Neural cell (in vitro differentiated cells): ENCODE measurements at regions not wholly inside any gene's neighbourhood (a gene's known extent, or its start where the extent isn't known, plus 50 kb on each side); places are given as distances from the start of the nearest gene placed in this dataset.

Experiments used
- H2AFZ ChIP-seq: fragments of 200-600, 300-800 bp; sonication (generic), shearing (Covaris generic); 2 replicates; pipeline ENCODE4 v1.6.0; 2014; ENCODE audit warnings: low read depth, mild to moderate bottlenecking, antibody characterized with exemption, low read length, moderate library complexity
- H3F3A ChIP-seq: fragments of 200-600 bp; shearing (Covaris generic); 2 replicates; pipeline ENCODE4 v1.6.1; 2016; ENCODE audit warnings: mild to moderate bottlenecking, moderate library complexity, mixed read lengths, antibody characterized with exemption, low read length; ENCODE audit not compliant: insufficient read depth, poor library complexity, severe bottlenecking
- H3K27ac ChIP-seq: fragments of 200-600, 300-800 bp; sonication (generic), shearing (Covaris generic); 2 replicates; pipeline ENCODE4 v1.5.1; 2014; ENCODE audit warnings: mild to moderate bottlenecking, low read length, moderate library complexity
- H3K27me3 ChIP-seq: fragments of 300-800, 200-600 bp; sonication (generic), shearing (Covaris generic); 2 replicates; pipeline ENCODE4 v1.6.0; 2014; ENCODE audit warnings: mild to moderate bottlenecking, low read depth, low read length, moderate library complexity; ENCODE audit not compliant: insufficient read depth
- H3K36me3 ChIP-seq: fragments of 300-800, 200-600 bp; sonication (generic), shearing (Covaris generic); 2 replicates; pipeline ENCODE4 v1.5.1; 2014; ENCODE audit warnings: mild to moderate bottlenecking, antibody characterized with exemption, low read length, moderate library complexity; ENCODE audit not compliant: insufficient read depth
- H3K4me2 ChIP-seq: fragments of 300-800, 200-600 bp; sonication (generic), shearing (Covaris generic); 2 replicates; pipeline ENCODE4 v1.6.0; 2014; ENCODE audit warnings: mild to moderate bottlenecking, low read length
- H3K4me3 ChIP-seq: fragments of 300-800, 200-600 bp; sonication (generic), shearing (Covaris generic); 2 replicates; pipeline ENCODE4 v1.5.1; 2014; ENCODE audit warnings: mild to moderate bottlenecking, low read length, moderate library complexity
- H3K79me2 ChIP-seq: fragments of 200-600 bp; shearing (Covaris generic); replicated peaks from 2 replicates; pipeline ENCODE4 v1.6.0; 2014; ENCODE audit warnings: mild to moderate bottlenecking, low read length, moderate library complexity; ENCODE audit not compliant: insufficient read depth
- H3K9ac ChIP-seq: fragments of 300-800, 200-600 bp; sonication (generic), shearing (Covaris generic); 2 replicates; pipeline ENCODE4 v1.6.1; 2016; ENCODE audit warnings: mild to moderate bottlenecking, low read length, mixed read lengths
- H3K9me2 ChIP-seq: fragments of 200-600 bp; shearing (Covaris generic); 2 replicates; pipeline ENCODE4 v1.6.1; 2016; ENCODE audit warnings: mild to moderate bottlenecking, low read length, mixed read lengths; ENCODE audit not compliant: insufficient read depth
- H3K9me3 ChIP-seq: fragments of 200-600, 300-800 bp; sonication (generic), shearing (Covaris generic); 2 replicates; pipeline ENCODE4 v1.6.1; 2016; ENCODE audit warnings: mild to moderate bottlenecking, mixed run types, low read length, moderate library complexity, mixed read lengths
- H4K20me1 ChIP-seq: fragments of 200-600 bp; shearing (Covaris generic); 2 replicates; pipeline ENCODE4 v1.6.1; 2016; ENCODE audit warnings: mild to moderate bottlenecking, mixed run types; ENCODE audit not compliant: insufficient read depth
- EP300 ChIP-seq: fragments of 450-650 bp; conservative IDR thresholded peaks from 2 replicates; pipeline ENCODE4 v1.6.1; 2014; ENCODE audit warnings: antibody characterized with exemption, mild to moderate bottlenecking, moderate library complexity; ENCODE audit not compliant: poor library complexity, severe bottlenecking
- EZH2 ChIP-seq: fragments of 200-600, 300-800 bp; shearing (Covaris generic), sonication (generic); IDR thresholded peaks from 2 replicates; pipeline ENCODE4 v1.6.1; 2014; ENCODE audit warnings: antibody characterized with exemption, low read length, borderline replicate concordance, mild to moderate bottlenecking; ENCODE audit not compliant: insufficient read depth, poor library complexity, severe bottlenecking
- MXI1 ChIP-seq: fragments of 450-650 bp; conservative IDR thresholded peaks from 2 replicates; pipeline ENCODE4 v1.6.1; 2014; ENCODE audit warnings: antibody characterized with exemption, mild to moderate bottlenecking; ENCODE audit not compliant: poor library complexity, severe bottlenecking
- POLR2AphosphoS5 ChIP-seq: IDR thresholded peaks from 2 replicates; pipeline ENCODE4 v1.6.1; 2012
- RAD21 ChIP-seq: fragments of 450-650 bp; conservative IDR thresholded peaks from 2 replicates; pipeline ENCODE4 v1.6.1; 2014; ENCODE audit warnings: antibody characterized with exemption, mild to moderate bottlenecking, moderate library complexity
- SMC3 ChIP-seq: fragments of 450-650 bp; conservative IDR thresholded peaks from 2 replicates; pipeline ENCODE4 v1.6.1; 2014; ENCODE audit warnings: antibody characterized with exemption, mild to moderate bottlenecking, moderate library complexity; ENCODE audit not compliant: poor library complexity
- TAF1 ChIP-seq: IDR thresholded peaks from 2 replicates; pipeline ENCODE4 v1.6.1; 2012; ENCODE audit warnings: low read depth
- TF ChIP-seq, protein P1 (sequence below): fragments of 450-650 bp; IDR thresholded peaks from 2 replicates; pipeline ENCODE4 v1.5.1; 2014; ENCODE audit warnings: antibody characterized with exemption, mild to moderate bottlenecking, moderate library complexity; ENCODE audit not compliant: poor library complexity, severe bottlenecking
- TF ChIP-seq, protein P2 (sequence below): IDR thresholded peaks from 2 replicates; pipeline ENCODE4 v1.6.1; 2012; ENCODE audit warnings: borderline replicate concordance

DNA sequence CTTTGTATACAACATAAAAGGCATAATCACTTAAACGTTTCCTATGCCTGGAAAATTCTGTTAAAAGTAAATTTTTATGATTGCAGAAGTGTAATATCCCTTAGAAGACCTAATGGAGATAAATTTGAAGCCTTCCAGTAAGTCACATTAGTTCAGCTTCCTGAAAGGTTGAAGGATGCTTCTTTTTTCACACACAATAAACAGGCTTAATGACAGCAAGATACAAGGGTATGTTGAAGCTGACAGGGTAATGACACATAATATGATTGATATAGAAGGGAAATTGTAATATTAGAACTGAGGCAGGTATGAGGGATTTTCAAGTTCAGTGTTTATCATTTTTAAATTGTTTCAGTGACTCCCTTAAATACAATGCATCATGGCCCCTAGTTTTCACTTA lies 161.8 kb upstream of the NAALADL2 start:
- peak overlapping the region; percentile 9 for H3K27ac ChIP-seq
- H3F3A ChIP-seq: no peaks in the 10 kb centered on the region
- H4K20me1 ChIP-seq: no peaks in the 10 kb centered on the region
- H3K27me3 ChIP-seq: no peaks in the 10 kb centered on the region
- no peak overlapping the region for H3K4me3 ChIP-seq
- peak; percentile 98 for TF ChIP-seq EP300
- TF ChIP-seq POLR2AphosphoS5: peak; percentile 96
- no peak for TF ChIP-seq EZH2
- TF ChIP-seq MXI1: no peak
- peak; percentile 18 for TF ChIP-seq RAD21
- TF ChIP-seq, protein P1, sequence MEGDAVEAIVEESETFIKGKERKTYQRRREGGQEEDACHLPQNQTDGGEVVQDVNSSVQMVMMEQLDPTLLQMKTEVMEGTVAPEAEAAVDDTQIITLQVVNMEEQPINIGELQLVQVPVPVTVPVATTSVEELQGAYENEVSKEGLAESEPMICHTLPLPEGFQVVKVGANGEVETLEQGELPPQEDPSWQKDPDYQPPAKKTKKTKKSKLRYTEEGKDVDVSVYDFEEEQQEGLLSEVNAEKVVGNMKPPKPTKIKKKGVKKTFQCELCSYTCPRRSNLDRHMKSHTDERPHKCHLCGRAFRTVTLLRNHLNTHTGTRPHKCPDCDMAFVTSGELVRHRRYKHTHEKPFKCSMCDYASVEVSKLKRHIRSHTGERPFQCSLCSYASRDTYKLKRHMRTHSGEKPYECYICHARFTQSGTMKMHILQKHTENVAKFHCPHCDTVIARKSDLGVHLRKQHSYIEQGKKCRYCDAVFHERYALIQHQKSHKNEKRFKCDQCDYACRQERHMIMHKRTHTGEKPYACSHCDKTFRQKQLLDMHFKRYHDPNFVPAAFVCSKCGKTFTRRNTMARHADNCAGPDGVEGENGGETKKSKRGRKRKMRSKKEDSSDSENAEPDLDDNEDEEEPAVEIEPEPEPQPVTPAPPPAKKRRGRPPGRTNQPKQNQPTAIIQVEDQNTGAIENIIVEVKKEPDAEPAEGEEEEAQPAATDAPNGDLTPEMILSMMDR: no peak
- no peak for TF ChIP-seq TAF1
- TF ChIP-seq, protein P2, sequence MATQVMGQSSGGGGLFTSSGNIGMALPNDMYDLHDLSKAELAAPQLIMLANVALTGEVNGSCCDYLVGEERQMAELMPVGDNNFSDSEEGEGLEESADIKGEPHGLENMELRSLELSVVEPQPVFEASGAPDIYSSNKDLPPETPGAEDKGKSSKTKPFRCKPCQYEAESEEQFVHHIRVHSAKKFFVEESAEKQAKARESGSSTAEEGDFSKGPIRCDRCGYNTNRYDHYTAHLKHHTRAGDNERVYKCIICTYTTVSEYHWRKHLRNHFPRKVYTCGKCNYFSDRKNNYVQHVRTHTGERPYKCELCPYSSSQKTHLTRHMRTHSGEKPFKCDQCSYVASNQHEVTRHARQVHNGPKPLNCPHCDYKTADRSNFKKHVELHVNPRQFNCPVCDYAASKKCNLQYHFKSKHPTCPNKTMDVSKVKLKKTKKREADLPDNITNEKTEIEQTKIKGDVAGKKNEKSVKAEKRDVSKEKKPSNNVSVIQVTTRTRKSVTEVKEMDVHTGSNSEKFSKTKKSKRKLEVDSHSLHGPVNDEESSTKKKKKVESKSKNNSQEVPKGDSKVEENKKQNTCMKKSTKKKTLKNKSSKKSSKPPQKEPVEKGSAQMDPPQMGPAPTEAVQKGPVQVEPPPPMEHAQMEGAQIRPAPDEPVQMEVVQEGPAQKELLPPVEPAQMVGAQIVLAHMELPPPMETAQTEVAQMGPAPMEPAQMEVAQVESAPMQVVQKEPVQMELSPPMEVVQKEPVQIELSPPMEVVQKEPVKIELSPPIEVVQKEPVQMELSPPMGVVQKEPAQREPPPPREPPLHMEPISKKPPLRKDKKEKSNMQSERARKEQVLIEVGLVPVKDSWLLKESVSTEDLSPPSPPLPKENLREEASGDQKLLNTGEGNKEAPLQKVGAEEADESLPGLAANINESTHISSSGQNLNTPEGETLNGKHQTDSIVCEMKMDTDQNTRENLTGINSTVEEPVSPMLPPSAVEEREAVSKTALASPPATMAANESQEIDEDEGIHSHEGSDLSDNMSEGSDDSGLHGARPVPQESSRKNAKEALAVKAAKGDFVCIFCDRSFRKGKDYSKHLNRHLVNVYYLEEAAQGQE: peak; percentile 93
- TF ChIP-seq SMC3: peak; percentile 9
- H3K9me2 ChIP-seq: no peaks in the 10 kb centered on the region
- H2AFZ ChIP-seq: no peak overlapping the region
- no peaks in the 10 kb centered on the region for H3K36me3 ChIP-seq
- H3K4me2 ChIP-seq: no peak overlapping the region
- H3K79me2 ChIP-seq: no peaks in the 10 kb centered on the region
- no peaks in the 10 kb centered on the region for H3K9me3 ChIP-seq
- no peak overlapping the region for H3K9ac ChIP-seq

DNA sequence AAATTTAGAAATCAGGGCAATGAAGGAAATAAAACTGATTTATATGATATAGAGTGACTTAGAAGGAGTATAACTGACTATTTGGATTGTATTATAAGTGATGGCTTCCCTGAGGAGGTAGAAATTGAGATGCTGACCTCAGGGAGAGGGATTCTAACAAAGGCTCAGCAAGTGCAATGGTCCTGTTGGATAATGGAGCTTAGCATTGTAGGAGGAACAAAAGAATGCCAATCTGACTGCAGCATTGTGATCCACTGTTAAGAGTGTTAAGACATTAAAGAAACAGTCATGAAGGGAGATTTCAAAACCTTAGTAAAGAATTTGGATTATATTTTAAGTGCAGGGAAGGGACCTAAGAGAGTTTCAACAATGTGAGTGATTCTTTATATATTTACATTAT lies 158.4 kb upstream of the NAALADL2 start:
- Histone ChIP-seq H3K4me2 (no peak overlapping the region), H3K9ac (no peak overlapping the region), H3K79me2 (no peaks in the 10 kb centered on the region), H3K9me3 (no peaks in the 10 kb centered on the region), H3K9me2 (no peaks in the 10 kb centered on the region), H4K20me1 (no peaks in the 10 kb centered on the region), H3K4me3 (no peak overlapping the region), H3K36me3 (no peaks in the 10 kb centered on the region), H3K27ac (peak overlapping the region; percentile 20), H2AFZ (no peak overlapping the region), H3F3A (no peaks in the 10 kb centered on the region), H3K27me3 (no peaks in the 10 kb centered on the region)
- TF ChIP-seq SMC3 (no peak), TAF1 (no peak), MXI1 (no peak), RAD21 (no peak), EP300 (no peak), EZH2 (no peak), POLR2AphosphoS5 (no peak)
- TF ChIP-seq, protein P2: no peak
- TF ChIP-seq, protein P1: no peak
